A204.1 (cell line): ENCODE measurements at regions not wholly inside any gene's neighbourhood (a gene's known extent, or its start where the extent isn't known, plus 50 kb on each side); places are given as distances from the start of the nearest gene placed in this dataset.
"Not testable (repeated sequence)": the region's sequence is repeated elsewhere in the genome, so short reads cannot be mapped to it uniquely, and the experiment has no call there.

Source experiments
- FAIRE-seq: peaks from 2 replicates; lab custom pipeline; 2012; peaks lifted over from hg19 to GRCh38; lab: Jason Lieb, UNC

GRCh38 chr20:51185861-51186260, 163.0 kb upstream of the KCNG1 start:
- no peak for FAIRE-seq

- no peak for FAIRE-seq
Observed at GRCh38 chr20:51185277-51185676, 162.4 kb upstream of the KCNG1 start.

DNA sequence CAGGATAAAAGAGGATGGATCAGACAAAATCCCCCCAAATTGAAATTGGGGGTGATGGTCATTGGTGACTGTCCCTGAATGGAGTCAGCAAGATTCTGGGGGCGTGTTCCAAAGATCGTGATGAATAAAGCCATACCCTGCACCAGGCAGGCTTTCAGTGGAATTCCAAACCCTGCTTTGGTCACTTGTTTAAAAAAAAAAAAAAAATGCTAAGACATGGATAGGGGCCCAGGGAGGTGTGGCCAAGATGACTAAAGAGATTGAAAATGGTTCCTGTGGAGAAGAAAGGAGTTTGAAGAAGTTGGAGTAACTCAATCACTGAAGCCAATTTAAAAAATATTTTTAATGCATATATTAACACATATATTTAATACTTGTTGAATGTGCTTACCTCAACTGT, 161.4 kb upstream of the KCNG1 start:
- no peak for FAIRE-seq

GRCh38 chr20:51183451-51183850, 160.5 kb upstream of the KCNG1 start:
- FAIRE-seq, result no peak

- FAIRE-seq, result no peak
Observed at GRCh38 chr20:51182571-51182970, 159.7 kb upstream of the KCNG1 start.

DNA sequence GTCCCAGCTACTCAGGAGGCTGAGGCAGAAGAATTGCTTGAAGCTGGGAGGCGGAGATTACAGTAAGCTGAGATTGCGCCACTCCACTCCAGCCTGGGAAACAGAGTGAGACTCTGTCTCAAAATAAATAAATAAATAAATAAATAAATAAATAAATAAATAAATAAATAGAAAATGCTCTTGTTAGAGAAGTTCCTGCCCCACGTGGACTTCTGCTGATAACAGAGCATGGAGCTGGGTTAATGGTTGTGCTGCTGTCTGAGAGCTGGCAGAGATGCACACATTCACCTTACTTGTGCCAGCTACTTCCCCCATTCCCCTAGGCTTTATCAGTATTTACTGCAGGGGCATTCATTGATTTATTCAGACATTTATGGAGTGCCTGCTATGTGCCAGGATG, 155.2 kb upstream of the KCNG1 start:
- no peak for FAIRE-seq

DNA sequence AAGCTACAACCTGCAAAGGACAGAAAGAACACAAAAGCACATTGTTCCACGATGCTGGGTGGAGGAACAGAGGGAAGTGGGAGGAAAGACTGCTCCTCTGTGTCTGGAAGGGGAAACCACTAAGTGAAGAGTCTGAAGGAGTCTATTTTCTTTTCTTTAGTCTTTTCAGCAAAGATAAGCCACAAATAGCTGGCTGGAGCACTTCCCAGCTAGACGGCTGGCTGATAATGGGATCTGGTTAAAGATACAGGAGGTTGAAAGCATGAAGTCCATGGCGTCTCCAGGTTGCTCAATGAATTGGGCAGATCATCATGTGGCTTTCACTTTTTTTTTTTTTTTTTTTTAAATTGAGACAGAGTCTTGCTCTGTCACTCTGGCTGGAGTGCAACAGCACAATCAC, 154.0 kb upstream of the KCNG1 start:
- no peak for FAIRE-seq

DNA sequence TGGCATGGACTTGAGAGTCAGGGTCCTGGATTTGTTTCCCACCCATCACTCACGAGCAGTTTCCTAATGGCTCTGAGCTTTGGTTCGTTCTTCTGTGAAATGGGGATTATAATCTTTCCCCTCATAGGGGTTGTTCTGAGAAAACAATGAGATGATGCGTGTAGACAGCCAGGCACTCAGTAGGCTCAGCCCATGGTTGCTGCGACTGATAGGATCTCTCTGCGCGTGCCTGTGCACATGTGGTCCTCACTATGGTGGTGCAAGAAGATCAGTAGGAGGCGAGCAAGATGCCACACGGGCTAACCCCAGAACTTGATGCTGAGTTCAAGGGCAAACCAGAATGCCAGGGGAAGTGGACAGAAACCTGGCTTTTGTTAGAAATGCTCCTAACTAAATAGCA, 153.5 kb upstream of the KCNG1 start:
- no peak for FAIRE-seq

DNA sequence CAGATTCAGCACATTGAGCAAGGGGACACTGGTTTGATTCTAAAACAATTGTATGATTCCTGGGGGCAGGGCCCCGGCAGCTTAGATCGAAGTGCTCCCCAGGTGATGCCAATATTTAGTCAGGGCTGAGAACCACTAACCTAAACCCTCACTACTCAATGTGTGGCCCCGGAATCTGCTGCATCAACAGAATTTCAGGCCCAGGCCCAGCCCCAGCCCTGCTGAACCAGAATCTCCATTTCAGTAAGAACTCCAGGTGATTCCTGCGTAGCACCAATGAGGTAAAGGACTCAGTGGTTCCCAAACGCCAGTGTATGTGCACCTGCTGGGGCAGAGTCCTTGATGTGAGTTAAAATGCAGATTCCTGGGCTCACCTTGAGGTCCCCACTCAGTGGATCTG, 152.8 kb upstream of the KCNG1 start:
- no peak for FAIRE-seq

GRCh38 chr20:51175156-51175555, 152.2 kb upstream of the KCNG1 start:
- no peak for FAIRE-seq

DNA sequence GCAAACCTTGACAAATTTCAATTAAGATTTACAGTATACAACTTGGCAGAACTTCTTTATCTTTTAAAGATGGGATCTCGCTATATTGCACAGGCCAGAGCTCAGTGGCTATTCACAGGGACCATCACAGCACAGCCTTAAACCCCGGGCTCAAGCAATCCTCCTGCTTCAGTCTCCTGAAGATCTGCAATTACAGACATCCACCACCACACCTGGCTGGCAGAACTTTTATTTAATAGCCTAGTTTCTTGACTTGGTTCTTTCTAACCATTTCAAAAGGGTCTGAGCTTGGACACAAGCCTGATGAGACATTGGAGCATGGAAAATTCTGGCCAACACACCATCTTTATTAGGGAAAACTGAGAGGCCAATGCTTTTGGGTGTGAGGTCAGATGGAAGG, 151.6 kb upstream of the KCNG1 start:
- no peak for FAIRE-seq

DNA sequence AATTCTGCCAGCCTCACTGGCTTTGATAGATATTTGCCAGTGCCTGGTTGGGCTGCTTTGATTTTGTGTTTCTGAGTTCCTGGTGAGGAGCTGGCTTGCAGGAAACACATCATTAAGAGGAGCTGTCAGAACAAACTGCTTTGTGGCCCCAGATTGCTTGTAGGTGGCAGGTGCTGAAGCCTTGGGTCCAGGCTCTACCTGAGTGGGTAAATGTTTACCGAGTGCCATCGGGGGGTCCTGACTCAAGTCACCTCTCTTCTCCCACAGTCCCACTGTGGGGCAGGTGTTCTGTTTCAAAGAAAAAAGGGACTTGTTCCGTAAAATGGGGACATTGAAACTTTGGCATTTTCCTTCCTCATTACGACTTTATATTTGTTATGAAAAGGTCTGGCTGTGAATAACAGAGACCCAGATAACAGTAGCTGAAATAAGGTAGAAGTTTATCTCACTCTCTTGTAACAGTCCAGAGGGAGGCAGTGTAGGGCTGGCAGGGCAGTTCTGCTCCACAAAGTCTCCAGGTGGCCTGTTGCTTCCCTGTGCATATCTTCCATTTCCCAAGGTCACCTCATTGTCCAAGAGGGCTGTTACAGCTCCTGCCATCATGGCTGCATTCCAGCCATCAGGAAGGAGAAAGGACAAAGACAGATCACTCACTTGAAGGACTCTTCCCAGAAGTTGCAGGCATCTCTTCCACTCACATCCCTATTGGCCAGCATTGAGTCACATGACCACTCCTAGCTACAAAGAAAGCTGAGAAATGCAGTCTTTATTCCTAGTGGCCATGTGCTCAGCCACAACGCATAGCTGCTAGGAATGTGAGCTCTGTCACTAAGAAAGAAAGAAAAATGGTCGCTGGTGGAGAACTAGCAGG, 149.9 kb upstream of the KCNG1 start:
- FAIRE-seq, result no peak

DNA sequence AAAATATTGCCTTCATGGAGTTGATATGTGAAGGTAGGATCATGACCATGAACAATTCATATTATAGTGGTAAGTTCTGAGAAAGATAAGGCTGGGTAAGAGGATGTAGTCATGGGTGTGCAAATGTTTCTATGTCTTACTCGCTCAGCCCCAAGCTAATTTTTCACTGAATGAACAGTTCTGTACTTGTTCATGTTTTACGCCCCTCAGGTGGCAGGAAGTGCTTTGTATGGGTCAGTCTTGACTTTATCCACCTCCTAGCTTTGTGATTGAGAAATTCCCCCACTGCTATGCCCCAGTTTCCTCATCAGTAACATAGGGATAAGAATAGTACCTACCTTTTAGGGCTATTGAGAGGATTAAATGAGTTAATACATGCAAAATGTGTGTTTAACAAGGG, 148.2 kb upstream of the KCNG1 start:
- no peak for FAIRE-seq

- FAIRE-seq, result no peak
Observed at GRCh38 chr20:51169813-51170212, 146.9 kb upstream of the KCNG1 start.

GRCh38 chr20:51167911-51168310, 145.0 kb upstream of the KCNG1 start:
- not testable (repeated sequence) for FAIRE-seq

DNA sequence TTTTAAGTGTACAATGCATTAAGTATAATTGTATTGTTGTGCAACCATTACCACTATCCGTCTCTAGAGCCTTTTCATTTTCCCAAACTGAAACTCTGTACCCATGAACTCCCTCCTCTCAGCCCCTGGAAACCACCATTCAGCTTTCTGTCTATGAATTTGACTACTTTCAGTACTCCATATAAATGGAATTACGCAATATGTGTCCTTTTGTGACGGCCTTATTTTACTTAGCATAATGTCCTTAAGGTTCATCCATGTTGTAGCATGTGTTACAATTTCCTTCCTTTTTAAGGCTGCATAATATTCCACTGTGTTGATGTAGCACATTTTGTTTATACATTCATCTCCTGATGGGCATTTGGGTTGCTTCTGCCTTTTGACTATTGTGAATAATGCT, 143.6 kb upstream of the KCNG1 start:
- FAIRE-seq, result no peak

- no peak for FAIRE-seq
Observed at GRCh38 chr20:51165131-51165530, 142.2 kb upstream of the KCNG1 start.

DNA sequence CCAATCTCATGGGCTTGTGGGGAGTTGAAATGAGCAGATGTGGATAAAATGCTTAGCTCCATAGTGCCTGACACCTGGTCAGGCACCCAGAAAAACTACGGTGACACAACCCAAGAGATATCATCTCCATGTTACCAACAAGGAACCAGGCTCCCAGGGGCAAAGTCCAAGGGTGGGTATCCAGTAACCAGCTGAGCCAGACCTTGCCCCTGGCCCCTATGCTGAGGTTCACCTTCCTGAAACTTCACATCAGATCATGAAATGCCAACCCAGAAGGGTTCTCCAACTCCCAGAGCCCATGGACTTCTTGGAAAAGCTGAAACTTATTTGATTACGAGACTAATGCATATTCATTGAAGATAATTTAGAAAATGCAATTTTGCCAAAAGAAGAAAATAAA, 141.8 kb upstream of the KCNG1 start:
- no peak for FAIRE-seq

DNA sequence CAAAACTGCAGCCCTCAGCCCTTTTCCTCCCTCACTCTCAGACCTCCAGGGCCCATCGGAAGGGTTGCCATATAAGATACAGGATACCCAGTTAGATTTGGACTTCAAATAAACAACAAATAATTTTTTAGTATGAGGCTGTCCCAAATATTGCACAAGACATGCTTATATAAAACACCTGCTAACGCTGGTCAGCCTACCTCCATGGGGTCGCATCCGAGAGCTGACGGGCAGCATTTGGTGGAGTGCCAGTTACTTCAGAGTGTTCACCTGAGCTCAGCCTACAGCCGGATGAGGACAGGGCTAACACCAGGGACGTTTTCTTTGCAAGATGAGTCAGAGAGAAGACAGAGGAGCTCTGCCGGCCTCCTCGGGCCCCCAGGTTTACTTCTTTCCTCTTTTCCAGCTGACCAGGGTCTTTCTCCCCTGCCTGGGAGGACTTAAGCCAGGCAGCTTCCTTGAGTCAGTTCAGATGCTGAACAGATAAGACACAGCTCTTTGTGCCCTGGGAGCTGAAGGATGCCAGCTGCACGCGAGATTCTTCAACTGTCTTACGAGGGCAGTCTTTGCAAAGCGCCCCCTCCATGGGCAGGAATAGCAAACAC, 141.2 kb upstream of the KCNG1 start:
- FAIRE-seq, result no peak

- no peak for FAIRE-seq
Observed at GRCh38 chr20:51162015-51162414, 139.1 kb upstream of the KCNG1 start.

GRCh38 chr20:51160821-51161220, 137.9 kb upstream of the KCNG1 start:
- FAIRE-seq, result no peak

GRCh38 chr20:51159981-51160380, 137.1 kb upstream of the KCNG1 start:
- FAIRE-seq, result no peak

- FAIRE-seq, result no peak
Observed at GRCh38 chr20:51159303-51159702, 136.4 kb upstream of the KCNG1 start.

- FAIRE-seq, result no peak
Observed at GRCh38 chr20:51158226-51158625, 135.3 kb upstream of the KCNG1 start.
